SU-DHL-6 (cell line): ENCODE measurements at regions not wholly inside any gene's neighbourhood (a gene's known extent, or its start where the extent isn't known, plus 50 kb on each side); places are given as distances from the start of the nearest gene placed in this dataset.

Experiments used
- H2AFZ ChIP-seq: fragments of 200-600 bp; sonication (generic); 2 replicates; pipeline ENCODE4 v1.6.1; 2014; ENCODE audit warnings: low read depth, mild to moderate bottlenecking, moderate library complexity, mixed read lengths, antibody characterized with exemption, low read length; ENCODE audit not compliant: severe bottlenecking
- H3F3A ChIP-seq: fragments of 200-600 bp; shearing (Covaris generic); 2 replicates; pipeline ENCODE4 v1.6.0; 2016; ENCODE audit warnings: antibody characterized with exemption, mild to moderate bottlenecking; ENCODE audit not compliant: insufficient read depth
- H3K27ac ChIP-seq: fragments of 200-600 bp; sonication (generic); 2 replicates; pipeline ENCODE4 v1.5.1; 2016; ENCODE audit warnings: low read depth, mild to moderate bottlenecking, low read length, moderate library complexity, mixed read lengths
- H3K27me3 ChIP-seq: fragments of 200-600 bp; sonication (generic), shearing (Covaris generic); 2 replicates; pipeline ENCODE4 v1.6.0; 2014; ENCODE audit warnings: mild to moderate bottlenecking, low read length
- H3K36me3 ChIP-seq: fragments of 200-600 bp; sonication (generic); 2 replicates; pipeline ENCODE4 v1.6.1; 2014; ENCODE audit warnings: mild to moderate bottlenecking, low read length, mixed read lengths
- H3K4me2 ChIP-seq: fragments of 300-600, 200-600 bp; shearing (Covaris generic), sonication (generic); 2 replicates; pipeline ENCODE4 v1.6.0; 2014; ENCODE audit warnings: low read length, low read depth, mild to moderate bottlenecking; ENCODE audit not compliant: poor library complexity, severe bottlenecking
- H3K4me3 ChIP-seq: fragments of 200-600 bp; sonication (generic); 2 replicates; pipeline ENCODE4 v1.5.1; 2014; ENCODE audit warnings: antibody characterized with exemption, low read length, mild to moderate bottlenecking, mixed read lengths; ENCODE audit not compliant: insufficient read depth, poor library complexity, severe bottlenecking
- H3K79me2 ChIP-seq: fragments of 200-600 bp; sonication (generic); 2 replicates; pipeline ENCODE4 v1.6.1; 2014; ENCODE audit warnings: mild to moderate bottlenecking, low read length, moderate library complexity; ENCODE audit not compliant: insufficient read depth
- H3K9ac ChIP-seq: fragments of 200-600 bp; sonication (generic); 2 replicates; pipeline ENCODE4 v1.7.0; 2014; ENCODE audit warnings: mild to moderate bottlenecking, low read length
- H3K9me2 ChIP-seq: fragments of 200-600 bp; sonication (generic); replicated peaks from 2 replicates; pipeline ENCODE4 v1.6.1; 2014; ENCODE audit warnings: low read length; ENCODE audit not compliant: insufficient read depth
- H3K9me3 ChIP-seq: fragments of 200-600 bp; sonication (generic); 2 replicates; pipeline ENCODE4 v1.6.1; 2014; ENCODE audit warnings: low read length, mixed read lengths; ENCODE audit not compliant: insufficient read depth
- H4K20me1 ChIP-seq: fragments of 200-600 bp; sonication (generic); 2 replicates; pipeline ENCODE4 v1.6.1; 2014; ENCODE audit warnings: low read depth, mild to moderate bottlenecking, antibody characterized with exemption, low read length, moderate library complexity, mixed read lengths
- EZH2phosphoT487 ChIP-seq: fragments of 200-600 bp; sonication (generic), shearing (Covaris generic); conservative IDR thresholded peaks from 2 replicates; pipeline ENCODE4 v1.6.1; 2018; ENCODE audit warnings: mild to moderate bottlenecking, antibody characterized with exemption, low read length, moderate library complexity, mixed read lengths
- TF ChIP-seq, protein P1 (sequence below): fragments of 200-600 bp; sonication (generic); IDR thresholded peaks from one replicate; pipeline ENCODE4 v1.5.1; 2017; ENCODE audit warnings: antibody characterized with exemption, mild to moderate bottlenecking, low read length, moderate library complexity; ENCODE audit not compliant: insufficient read depth, poor library complexity, severe bottlenecking

- no peaks in the 10 kb centered on the region for H4K20me1 ChIP-seq
- H3K9me2 ChIP-seq = no peaks in the 10 kb centered on the region
- H3K27me3 ChIP-seq = no peaks in the 10 kb centered on the region
- no peaks in the 10 kb centered on the region for H3K79me2 ChIP-seq
- no peak overlapping the region for H3K4me2 ChIP-seq
- H3F3A ChIP-seq = no peaks in the 10 kb centered on the region
- H3K36me3 ChIP-seq = no peaks in the 10 kb centered on the region
- TF ChIP-seq, protein P1, sequence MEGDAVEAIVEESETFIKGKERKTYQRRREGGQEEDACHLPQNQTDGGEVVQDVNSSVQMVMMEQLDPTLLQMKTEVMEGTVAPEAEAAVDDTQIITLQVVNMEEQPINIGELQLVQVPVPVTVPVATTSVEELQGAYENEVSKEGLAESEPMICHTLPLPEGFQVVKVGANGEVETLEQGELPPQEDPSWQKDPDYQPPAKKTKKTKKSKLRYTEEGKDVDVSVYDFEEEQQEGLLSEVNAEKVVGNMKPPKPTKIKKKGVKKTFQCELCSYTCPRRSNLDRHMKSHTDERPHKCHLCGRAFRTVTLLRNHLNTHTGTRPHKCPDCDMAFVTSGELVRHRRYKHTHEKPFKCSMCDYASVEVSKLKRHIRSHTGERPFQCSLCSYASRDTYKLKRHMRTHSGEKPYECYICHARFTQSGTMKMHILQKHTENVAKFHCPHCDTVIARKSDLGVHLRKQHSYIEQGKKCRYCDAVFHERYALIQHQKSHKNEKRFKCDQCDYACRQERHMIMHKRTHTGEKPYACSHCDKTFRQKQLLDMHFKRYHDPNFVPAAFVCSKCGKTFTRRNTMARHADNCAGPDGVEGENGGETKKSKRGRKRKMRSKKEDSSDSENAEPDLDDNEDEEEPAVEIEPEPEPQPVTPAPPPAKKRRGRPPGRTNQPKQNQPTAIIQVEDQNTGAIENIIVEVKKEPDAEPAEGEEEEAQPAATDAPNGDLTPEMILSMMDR = no peak
- TF ChIP-seq EZH2phosphoT487 = no peak
- no peak overlapping the region for H2AFZ ChIP-seq
- H3K9me3 ChIP-seq = no peaks in the 10 kb centered on the region
- H3K4me3 ChIP-seq = no peak overlapping the region
- H3K9ac ChIP-seq = no peak overlapping the region
- H3K27ac ChIP-seq = no peak overlapping the region
Measured at GRCh38 chr2:7436096-7436906, 519.1 kb downstream of the RNF144A start.

GRCh38 chr2:7437141-7437540, 519.9 kb downstream of the RNF144A start:
- no peak overlapping the region for H3K4me2 ChIP-seq
- no peaks in the 10 kb centered on the region for H3K36me3 ChIP-seq
- no peaks in the 10 kb centered on the region for H4K20me1 ChIP-seq
- H3F3A ChIP-seq = no peaks in the 10 kb centered on the region
- no peak overlapping the region for H3K9ac ChIP-seq
- TF ChIP-seq, protein P1 = no peak
- no peak for TF ChIP-seq EZH2phosphoT487
- no peak overlapping the region for H3K27ac ChIP-seq
- no peaks in the 10 kb centered on the region for H3K9me2 ChIP-seq
- H3K27me3 ChIP-seq = no peaks in the 10 kb centered on the region
- no peaks in the 10 kb centered on the region for H3K9me3 ChIP-seq
- H2AFZ ChIP-seq = no peak overlapping the region
- no peak overlapping the region for H3K4me3 ChIP-seq
- no peaks in the 10 kb centered on the region for H3K79me2 ChIP-seq

GRCh38 chr2:7437716-7438632, 520.8 kb downstream of the RNF144A start:
- Histone ChIP-seq H3K27me3 (no peaks in the 10 kb centered on the region), H3K36me3 (no peaks in the 10 kb centered on the region), H3K4me3 (no peak overlapping the region), H3K4me2 (no peak overlapping the region), H3F3A (no peaks in the 10 kb centered on the region), H4K20me1 (no peaks in the 10 kb centered on the region), H3K9me3 (no peaks in the 10 kb centered on the region), H2AFZ (no peak overlapping the region), H3K79me2 (no peaks in the 10 kb centered on the region), H3K9me2 (no peaks in the 10 kb centered on the region), H3K9ac (no peak overlapping the region), H3K27ac (no peak overlapping the region)
- TF ChIP-seq, protein P1 = no peak
- TF ChIP-seq EZH2phosphoT487 = no peak
